Transverse colon (tissue), 4 donors: ENCODE measurements at regions not wholly inside any gene's neighbourhood (a gene's known extent, or its start where the extent isn't known, plus 50 kb on each side); places are given as distances from the start of the nearest gene placed in this dataset.

Source experiments
- DNase-seq: peaks from one replicate; pipeline ENCODE4 v3.0.0-alpha.2; 2019
- H3K27ac ChIP-seq, 4 donors: fragments of 200-600 bp; sonication (generic); 2 replicates each; pipeline ENCODE4 v1.5.1; 2016 to 2018; ENCODE audit warnings: inconsistent platforms in 4 of 4
- H3K27me3 ChIP-seq: fragments of 200-600 bp; sonication (generic); 2 replicates; pipeline ENCODE4 v1.5.1; 2017; ENCODE audit warnings: inconsistent platforms
- H3K36me3 ChIP-seq, 4 donors: fragments of 200-600 bp; sonication (generic); 2 replicates each; pipeline ENCODE4 v1.5.1; 2017 to 2019; ENCODE audit warnings: inconsistent platforms in 4 of 4
- H3K4me1 ChIP-seq, 4 donors: fragments of 200-600 bp; sonication (generic); 2 replicates each; pipeline ENCODE4 v1.5.1; 2017 to 2020; ENCODE audit warnings: inconsistent platforms in 4 of 4
- H3K4me3 ChIP-seq, 4 donors: fragments of 200-600 bp; sonication (generic); 1 replicate in 1 of 4; 2 replicates in 3 of 4; pipeline versions ENCODE4 v1.5.1 to v1.6.1; 2017 to 2019; ENCODE audit warnings: inconsistent platforms in 4 of 4
- H3K9me3 ChIP-seq, 2 donors: fragments of 200-600 bp; sonication (generic); 2 replicates each; pipeline ENCODE4 v1.5.1; 2017 to 2019; ENCODE audit warnings: inconsistent platforms in 2 of 2
- CTCF ChIP-seq, 5 experiments: fragments of 200-600 bp in 3 of 5; fragments of 450-650 bp in 2 of 5; sonication (generic) in 3 of 5; IDR thresholded peaks; 1 replicate in 2 of 5; 2 replicates in 3 of 5; pipeline ENCODE4 v1.5.1; 2016 to 2017; ENCODE audit warnings: antibody characterized with exemption in 5 of 5, inconsistent platforms in 3 of 5, mild to moderate bottlenecking in 2 of 5, moderate library complexity in 1 of 5
- EP300 ChIP-seq: sonication (generic); formaldehyde crosslinking; IDR thresholded peaks from one replicate; pipeline ENCODE4 v1.6.1; 2017; ENCODE audit warnings: antibody characterized with exemption, low read depth
- POLR2A ChIP-seq: fragments of 450-650 bp; IDR thresholded peaks from one replicate; pipeline ENCODE4 v1.6.1; 2016; ENCODE audit warnings: antibody characterized with exemption, mild to moderate bottlenecking, moderate library complexity
- POLR2AphosphoS5 ChIP-seq, 3 donors: sonication (generic); formaldehyde crosslinking; IDR thresholded peaks; one replicate each; pipeline ENCODE4 v1.6.1; 2016; ENCODE audit warnings: antibody characterized with exemption in 3 of 3
- WGBS, 2 donors: methylation state at CpG; one replicate each; pipeline ENCODE4 v1.1.5; 2018; ENCODE audit warnings: low coverage in 1 of 2; 5-methylcytosine and 5-hydroxymethylcytosine counted together
- in situ Hi-C, 4 donors: fragments of 200-750 bp; cut with MboI; loops; one replicate each; pipeline versions ENCODE4 v1.15.0 to v1.15.1; 2017; ENCODE audit warnings: low sequenced_read_pairs in 3 of 4, low pct_ligation_motif_present in 1 of 4, low pct_unique_long_range_greater_than_20kb in 1 of 4
- intact Hi-C: fragments of 100-400 bp; cut with DNase I; formaldehyde crosslinking; loops from one replicate; pipeline ENCODE4 v1.15.1; 2023; ENCODE audit warnings: low total_unique reads

GRCh38 chr7:131633342-131633843 lies 77.0 kb upstream of the PODXL start:
- intact Hi-C loops: no loop called here
- Histone ChIP-seq H3K4me1 (no peaks in the 10 kb centered on the region), H3K27me3 (no peaks in the 10 kb centered on the region), H3K27ac (no peak overlapping the region), H3K36me3 (no peaks in the 10 kb centered on the region), H3K9me3 (no peaks in the 10 kb centered on the region), H3K4me3 (no peak overlapping the region)
- no peak for TF ChIP-seq EP300
- no peak for TF ChIP-seq POLR2AphosphoS5 (IDR thresholded peaks at IDR 0.05)
- no peak for TF ChIP-seq POLR2A
- no peak for TF ChIP-seq CTCF (IDR thresholded peaks at IDR 0.05)
- in situ Hi-C loops: no loop called here
- no peak for DNase-seq
- WGBS, 2 donors: 71 to 90% methylated on average over 2 to 7 of the region's 7 CpGs

GRCh38 chr7:131630427-131630826 lies 74.0 kb upstream of the PODXL start:
- in situ Hi-C loops (no loop called here), intact Hi-C loops (no loop called here)
- 42 to 89% methylated on average over 2 to 4 of the region's 4 CpGs for WGBS, 2 donors
- Histone ChIP-seq H3K4me3 (no peak overlapping the region), H3K27ac (no peak overlapping the region), H3K9me3 (no peaks in the 10 kb centered on the region), H3K27me3 (no peaks in the 10 kb centered on the region), H3K36me3 (no peaks in the 10 kb centered on the region), H3K4me1 (no peaks in the 10 kb centered on the region)
- no peak for DNase-seq
- no peak for TF ChIP-seq CTCF (IDR thresholded peaks at IDR 0.05)
- TF ChIP-seq POLR2AphosphoS5 (IDR thresholded peaks at IDR 0.05): no peak
- no peak for TF ChIP-seq POLR2A
- TF ChIP-seq EP300: no peak

GRCh38 chr7:131629217-131629882 lies 72.9 kb upstream of the PODXL start:
- no peaks in the 10 kb centered on the region for H3K9me3 ChIP-seq
- no peak for TF ChIP-seq POLR2AphosphoS5 (IDR thresholded peaks at IDR 0.05)
- TF ChIP-seq EP300: no peak
- no peak for TF ChIP-seq CTCF (IDR thresholded peaks at IDR 0.05)
- no peak for TF ChIP-seq POLR2A
- H3K4me3 ChIP-seq: no peak overlapping the region
- H3K36me3 ChIP-seq: no peaks in the 10 kb centered on the region
- intact Hi-C loops (no loop called here), in situ Hi-C loops (no loop called here)
- DNase-seq: no peak
- WGBS, 2 donors: 70% methylated on average over 13 of the region's 13 CpGs; no CpG with 5 or more reads in 1 of the 2 donors
- H3K4me1 ChIP-seq: no peaks in the 10 kb centered on the region
- no peak overlapping the region for H3K27ac ChIP-seq
- no peaks in the 10 kb centered on the region for H3K27me3 ChIP-seq

- Histone ChIP-seq H3K27me3 (no peaks in the 10 kb centered on the region), H3K4me3 (no peak overlapping the region), H3K27ac (no peak overlapping the region), H3K36me3 (no peaks in the 10 kb centered on the region), H3K9me3 (no peaks in the 10 kb centered on the region), H3K4me1 (no peaks in the 10 kb centered on the region)
- WGBS, 2 donors: 72 to 89% methylated on average over 5 to 8 of the region's 8 CpGs
- in situ Hi-C loops: no loop called here
- DNase-seq: no peak
- TF ChIP-seq POLR2A (no peak), EP300 (no peak), CTCF (IDR thresholded peaks at IDR 0.05) (no peak), POLR2AphosphoS5 (IDR thresholded peaks at IDR 0.05) (no peak)
- intact Hi-C loops: no loop called here
Observed at GRCh38 chr7:131628634-131629033, 72.2 kb upstream of the PODXL start.
